ENCODE measurements at regions not wholly inside any gene's neighbourhood (a gene's known extent, or its start where the extent isn't known, plus 50 kb on each side); places are given as distances from the start of the nearest gene placed in this dataset.
A peak's percentile ranks its signal among the peaks of the same experiment; 100 is the strongest.
"Not testable (repeated sequence)": the region's sequence is repeated elsewhere in the genome, so short reads cannot be mapped to it uniquely, and the experiment has no call there.

GRCh38 chr9:63450836-63451235 lies 1834.2 kb downstream of the FOXD4L5 start:
- not testable (repeated sequence) for H3K4me3 ChIP-seq (ENCODE audit: low read length); H4K20me1 ChIP-seq (ENCODE audit: insufficient read depth)

GRCh38 chr9:63425123-63425522 lies 1859.9 kb downstream of the FOXD4L5 start:
- H3K4me2 ChIP-seq (ENCODE audit: low read length); H3K36me3 ChIP-seq (ENCODE audit: insufficient read depth, low read length); H3K27ac ChIP-seq (ENCODE audit: low read length); H3K79me2 ChIP-seq (replicated peaks; ENCODE audit: insufficient read depth, low read length); H3K27me3 ChIP-seq (ENCODE audit: insufficient read depth, low read depth, low read length); H2AFZ ChIP-seq (ENCODE audit: low read depth, low read length); H3K9ac ChIP-seq (ENCODE audit: low read length); H4K20me1 ChIP-seq (ENCODE audit: insufficient read depth); H3K9me2 ChIP-seq (ENCODE audit: insufficient read depth, low read length); H3F3A ChIP-seq (ENCODE audit: insufficient read depth, low read length, poor library complexity, severe bottlenecking); H3K9me3 ChIP-seq (ENCODE audit: low read length); H3K4me3 ChIP-seq (ENCODE audit: low read length): not testable (repeated sequence)

More at GRCh38 chr9:63450836-63451235, 1834.2 kb downstream of the FOXD4L5 start:
- not testable (repeated sequence) for H3K9me3 ChIP-seq (ENCODE audit: low read length); H3K9me2 ChIP-seq (ENCODE audit: insufficient read depth, low read length); H3K36me3 ChIP-seq (ENCODE audit: insufficient read depth, low read length); H3K79me2 ChIP-seq (replicated peaks; ENCODE audit: insufficient read depth, low read length); H3K27ac ChIP-seq (ENCODE audit: low read length); H2AFZ ChIP-seq (ENCODE audit: low read depth, low read length); H3K27me3 ChIP-seq (ENCODE audit: insufficient read depth, low read depth, low read length); H3K9ac ChIP-seq (ENCODE audit: low read length); H3F3A ChIP-seq (ENCODE audit: insufficient read depth, low read length, poor library complexity, severe bottlenecking); H3K4me2 ChIP-seq (ENCODE audit: low read length)

GRCh38 chr9:63390897-63391296 lies 1894.1 kb downstream of the FOXD4L5 start:
- not testable (repeated sequence) for H3K4me2 ChIP-seq (ENCODE audit: low read length); H3K9me2 ChIP-seq (ENCODE audit: insufficient read depth, low read length); H3K79me2 ChIP-seq (replicated peaks; ENCODE audit: insufficient read depth, low read length); H3K27ac ChIP-seq (ENCODE audit: low read length); H4K20me1 ChIP-seq (ENCODE audit: insufficient read depth); H3K27me3 ChIP-seq (ENCODE audit: insufficient read depth, low read depth, low read length); H3K9me3 ChIP-seq (ENCODE audit: low read length); H2AFZ ChIP-seq (ENCODE audit: low read depth, low read length); H3K9ac ChIP-seq (ENCODE audit: low read length); H3K4me3 ChIP-seq (ENCODE audit: low read length); H3F3A ChIP-seq (ENCODE audit: insufficient read depth, low read length, poor library complexity, severe bottlenecking); H3K36me3 ChIP-seq (ENCODE audit: insufficient read depth, low read length)

GRCh38 chr9:63385479-63385878 lies 1899.5 kb downstream of the FOXD4L5 start:
- not testable (repeated sequence) for H3K79me2 ChIP-seq (replicated peaks; ENCODE audit: insufficient read depth, low read length); H3K9me3 ChIP-seq (ENCODE audit: low read length); H3F3A ChIP-seq (ENCODE audit: insufficient read depth, low read length, poor library complexity, severe bottlenecking); H3K9ac ChIP-seq (ENCODE audit: low read length); H3K36me3 ChIP-seq (ENCODE audit: insufficient read depth, low read length); H3K27me3 ChIP-seq (ENCODE audit: insufficient read depth, low read depth, low read length); H2AFZ ChIP-seq (ENCODE audit: low read depth, low read length); H3K4me2 ChIP-seq (ENCODE audit: low read length); H3K9me2 ChIP-seq (ENCODE audit: insufficient read depth, low read length); H3K27ac ChIP-seq (ENCODE audit: low read length); H4K20me1 ChIP-seq (ENCODE audit: insufficient read depth)
- H3K4me3 ChIP-seq (ENCODE audit: low read length), result peak overlapping the region; percentile 53
- peak; percentile 24 for TF ChIP-seq CTCF (IDR thresholded peaks at IDR 0.05; ENCODE audit: poor library complexity, severe bottlenecking)
- peak; percentile 13 for TF ChIP-seq RAD21 (conservative IDR thresholded peaks at IDR 0.05)

GRCh38 chr9:63379864-63380263 lies 1905.1 kb downstream of the FOXD4L5 start:
- H3K4me2 ChIP-seq (ENCODE audit: low read length); H3K27me3 ChIP-seq (ENCODE audit: insufficient read depth, low read depth, low read length); H3K9me2 ChIP-seq (ENCODE audit: insufficient read depth, low read length); H3K4me3 ChIP-seq (ENCODE audit: low read length); H3K36me3 ChIP-seq (ENCODE audit: insufficient read depth, low read length); H3K9ac ChIP-seq (ENCODE audit: low read length); H3K79me2 ChIP-seq (replicated peaks; ENCODE audit: insufficient read depth, low read length); H2AFZ ChIP-seq (ENCODE audit: low read depth, low read length); H3F3A ChIP-seq (ENCODE audit: insufficient read depth, low read length, poor library complexity, severe bottlenecking); H4K20me1 ChIP-seq (ENCODE audit: insufficient read depth); H3K9me3 ChIP-seq (ENCODE audit: low read length); H3K27ac ChIP-seq (ENCODE audit: low read length): not testable (repeated sequence)

GRCh38 chr9:63354219-63354618 lies 1930.8 kb downstream of the FOXD4L5 start:
- not testable (repeated sequence) for H3K9me3 ChIP-seq (ENCODE audit: low read length); H3K4me3 ChIP-seq (ENCODE audit: low read length); H3K4me2 ChIP-seq (ENCODE audit: low read length); H4K20me1 ChIP-seq (ENCODE audit: insufficient read depth); H3K9me2 ChIP-seq (ENCODE audit: insufficient read depth, low read length); H3K9ac ChIP-seq (ENCODE audit: low read length); H2AFZ ChIP-seq (ENCODE audit: low read depth, low read length); H3K27ac ChIP-seq (ENCODE audit: low read length); H3K36me3 ChIP-seq (ENCODE audit: insufficient read depth, low read length); H3K79me2 ChIP-seq (replicated peaks; ENCODE audit: insufficient read depth, low read length); H3K27me3 ChIP-seq (ENCODE audit: insufficient read depth, low read depth, low read length); H3F3A ChIP-seq (ENCODE audit: insufficient read depth, low read length, poor library complexity, severe bottlenecking)

GRCh38 chr9:63347347-63347746 lies 1937.7 kb downstream of the FOXD4L5 start:
- H3K27me3 ChIP-seq (ENCODE audit: insufficient read depth, low read depth, low read length); H3F3A ChIP-seq (ENCODE audit: insufficient read depth, low read length, poor library complexity, severe bottlenecking); H3K4me3 ChIP-seq (ENCODE audit: low read length): not testable (repeated sequence)

More at GRCh38 chr9:63347347-63347746, 1937.7 kb downstream of the FOXD4L5 start:
- not testable (repeated sequence) for H3K9ac ChIP-seq (ENCODE audit: low read length); H3K79me2 ChIP-seq (replicated peaks; ENCODE audit: insufficient read depth, low read length); H3K9me2 ChIP-seq (ENCODE audit: insufficient read depth, low read length); H4K20me1 ChIP-seq (ENCODE audit: insufficient read depth); H3K36me3 ChIP-seq (ENCODE audit: insufficient read depth, low read length); H3K27ac ChIP-seq (ENCODE audit: low read length); H3K9me3 ChIP-seq (ENCODE audit: low read length); H2AFZ ChIP-seq (ENCODE audit: low read depth, low read length); H3K4me2 ChIP-seq (ENCODE audit: low read length)
